ENCODE measurements at regions not wholly inside any gene's neighbourhood (a gene's known extent, or its start where the extent isn't known, plus 50 kb on each side); places are given as distances from the start of the nearest gene placed in this dataset.
A peak's percentile ranks its signal among the peaks of the same experiment; 100 is the strongest.

GRCh38 chr12:127106041-127106440, 1160.9 kb upstream of the TMEM132C start:
- intact Hi-C loops (cut with micrococcal nuclease) = loop anchor here (5.0 kb wide), 1 partner anchor 276 kb away; no protein-coding TSS in a partner anchor
- Mint-ChIP-seq H3K27me3 (peaks cover 18% of the 10 kb centered on the region), H3K36me3 (ENCODE audit: low read depth) (no peaks in the 10 kb centered on the region), H3K4me1 (ENCODE audit: low read depth) (no peaks in the 10 kb centered on the region), H3K27ac (no peak overlapping the region), H3K4me3 (no peak overlapping the region), H3K9me3 (no peaks in the 10 kb centered on the region)
- ATAC-seq (no peak), DNase-seq (no peak)
- CTCF ChIA-PET = no interaction called here
- no peak for TF ChIP-seq CTCF (IDR thresholded peaks at IDR 0.05)
- POLR2A ChIA-PET = no interaction called here

- CTCF ChIA-PET = no interaction called here
- POLR2A ChIA-PET = no interaction called here
- ATAC-seq = no peak
- Mint-ChIP-seq H3K4me1 (ENCODE audit: low read depth) (no peaks in the 10 kb centered on the region), H3K27ac (no peak overlapping the region), H3K36me3 (ENCODE audit: low read depth) (no peaks in the 10 kb centered on the region), H3K4me3 (no peak overlapping the region), H3K27me3 (peaks cover 16% of the 10 kb centered on the region), H3K9me3 (no peaks in the 10 kb centered on the region)
- DNase-seq = no peak
- no peak for TF ChIP-seq CTCF (IDR thresholded peaks at IDR 0.05)
- intact Hi-C loops (cut with micrococcal nuclease) = loop anchor here (5.0 kb wide), 1 partner anchor 276 kb away; no protein-coding TSS in a partner anchor
Measured at GRCh38 chr12:127106697-127107096, 1160.3 kb upstream of the TMEM132C start.

- no peak overlapping the region for H3K27ac Mint-ChIP-seq
Measured at GRCh38 chr12:127107744-127108143, 1159.2 kb upstream of the TMEM132C start.

GRCh38 chr12:127108360-127109215, 1158.4 kb upstream of the TMEM132C start:
- TF ChIP-seq CTCF (IDR thresholded peaks at IDR 0.05) = peak; percentile 47
- ChIA-PET CTCF (interaction anchor here (0.7 to 3.0 kb wide), 15 partner anchors 10 to 961 kb away, joined by 3 to 13 read pairs (median 3); no protein-coding TSS in a partner anchor), POLR2A (interaction anchor here (1.3 kb wide), 1 partner anchor 25 kb away, joined by 3 read pairs; no protein-coding TSS in a partner anchor)
- intact Hi-C loops (cut with micrococcal nuclease) = loop anchor here (5.0 kb wide), 1 partner anchor 274 kb away; no protein-coding TSS in a partner anchor
- DNase-seq = peak; percentile 56
- H3K4me1 Mint-ChIP-seq (ENCODE audit: low read depth) = no peaks in the 10 kb centered on the region
- no peaks in the 10 kb centered on the region for H3K9me3 Mint-ChIP-seq
- peaks cover 13% of the 10 kb centered on the region for H3K27me3 Mint-ChIP-seq
- H3K36me3 Mint-ChIP-seq (ENCODE audit: low read depth) = no peaks in the 10 kb centered on the region
- peak; percentile 53 for ATAC-seq
- H3K27ac Mint-ChIP-seq = no peak overlapping the region
- no peak overlapping the region for H3K4me3 Mint-ChIP-seq

More at GRCh38 chr12:127107744-127108143, 1159.2 kb upstream of the TMEM132C start:
- Mint-ChIP-seq H3K9me3 (no peaks in the 10 kb centered on the region), H3K4me1 (ENCODE audit: low read depth) (no peaks in the 10 kb centered on the region), H3K27me3 (peaks cover 13% of the 10 kb centered on the region), H3K36me3 (ENCODE audit: low read depth) (no peaks in the 10 kb centered on the region), H3K4me3 (no peak overlapping the region)
- intact Hi-C loops (cut with micrococcal nuclease) = loop anchor here (5.0 kb wide), 1 partner anchor 275 kb away; no protein-coding TSS in a partner anchor
- DNase-seq = no peak
- ChIA-PET POLR2A (no interaction called here), CTCF (interaction anchor here (0.7 to 3.0 kb wide), 9 partner anchors 25 to 961 kb away, joined by 3 to 13 read pairs (median 3); no protein-coding TSS in a partner anchor)
- no peak for ATAC-seq
- no peak for TF ChIP-seq CTCF (IDR thresholded peaks at IDR 0.05)

GRCh38 chr12:127113945-127114344, 1153.0 kb upstream of the TMEM132C start:
- no peak overlapping the region for H3K27ac Mint-ChIP-seq
- H3K4me1 Mint-ChIP-seq (ENCODE audit: low read depth) = no peaks in the 10 kb centered on the region
- ATAC-seq (no peak), DNase-seq (no peak)
- intact Hi-C loops (cut with micrococcal nuclease) = no loop called here
- no peak overlapping the region for H3K4me3 Mint-ChIP-seq
- H3K27me3 Mint-ChIP-seq = peaks cover 4% of the 10 kb centered on the region
- ChIA-PET CTCF (interaction anchor here (0.7 kb wide), 1 partner anchor 267 kb away, joined by 3 read pairs; no protein-coding TSS in a partner anchor), POLR2A (no interaction called here)
- H3K9me3 Mint-ChIP-seq = no peaks in the 10 kb centered on the region
- H3K36me3 Mint-ChIP-seq (ENCODE audit: low read depth) = no peaks in the 10 kb centered on the region
- TF ChIP-seq CTCF (IDR thresholded peaks at IDR 0.05) = no peak
